Transverse colon (tissue), 4 donors: ENCODE measurements at regions not wholly inside any gene's neighbourhood (a gene's known extent, or its start where the extent isn't known, plus 50 kb on each side); places are given as distances from the start of the nearest gene placed in this dataset.

Experiments
- CTCF ChIP-seq, 5 experiments: fragments of 200-600 bp in 3 of 5; fragments of 450-650 bp in 2 of 5; sonication (generic) in 3 of 5; IDR thresholded peaks; 1 replicate in 2 of 5; 2 replicates in 3 of 5; pipeline ENCODE4 v1.5.1; 2016 to 2017; ENCODE audit warnings: antibody characterized with exemption in 5 of 5, inconsistent platforms in 3 of 5, mild to moderate bottlenecking in 2 of 5, moderate library complexity in 1 of 5
- POLR2A ChIP-seq: fragments of 450-650 bp; IDR thresholded peaks from one replicate; pipeline ENCODE4 v1.6.1; 2016; ENCODE audit warnings: antibody characterized with exemption, mild to moderate bottlenecking, moderate library complexity
- POLR2AphosphoS5 ChIP-seq, 3 donors: sonication (generic); formaldehyde crosslinking; IDR thresholded peaks; one replicate each; pipeline ENCODE4 v1.6.1; 2016; ENCODE audit warnings: antibody characterized with exemption in 3 of 3

GRCh38 chr14:40417777-40418401 lies 985.7 kb upstream of the FBXO33 start:
- peak in 2 of 5 experiments; percentile 14 to 25 for TF ChIP-seq CTCF (IDR thresholded peaks at IDR 0.05)
- TF ChIP-seq POLR2A, result no peak
- TF ChIP-seq POLR2AphosphoS5 (IDR thresholded peaks at IDR 0.05), result no peak
